ENCODE measurements at regions not wholly inside any gene's neighbourhood (a gene's known extent, or its start where the extent isn't known, plus 50 kb on each side); places are given as distances from the start of the nearest gene placed in this dataset.

GRCh38 chr12:116429826-116430360 is 129.3 kb upstream of the MAP1LC3B2 start:
- TF ChIP-seq CTCF (IDR thresholded peaks at IDR 0.05; ENCODE audit: extremely low read depth in 1 of 2, insufficient read depth in 1 of 2, low read depth in 1 of 2, low read length in 2 of 2) (no peak), JUN (IDR thresholded peaks at IDR 0.05; ENCODE audit: borderline replicate concordance, insufficient read depth, insufficient read length, low read depth) (no peak), POLR2AphosphoS5 (IDR thresholded peaks at IDR 0.05; ENCODE audit: insufficient read depth, low read depth, low read length) (no peak), EZH2 (IDR thresholded peaks at IDR 0.05; ENCODE audit: borderline replicate concordance, low read depth, low read length, severe bottlenecking) (no peak), POLR2A (IDR thresholded peaks at IDR 0.05; ENCODE audit: low read depth, low read length) (no peak), GATA2 (IDR thresholded peaks at IDR 0.05; ENCODE audit: insufficient read depth, insufficient read length, low read depth, low read length) (no peak), FOS (IDR thresholded peaks at IDR 0.05; ENCODE audit: borderline replicate concordance, insufficient read depth, low read length) (no peak), MYC (IDR thresholded peaks at IDR 0.05; ENCODE audit: low read depth, low read length) (no peak)
- TF ChIP-seq, protein P1, sequence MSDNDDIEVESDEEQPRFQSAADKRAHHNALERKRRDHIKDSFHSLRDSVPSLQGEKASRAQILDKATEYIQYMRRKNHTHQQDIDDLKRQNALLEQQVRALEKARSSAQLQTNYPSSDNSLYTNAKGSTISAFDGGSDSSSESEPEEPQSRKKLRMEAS (IDR thresholded peaks at IDR 0.05; ENCODE audit: insufficient read depth, insufficient read length): no peak
